Epithelial cell of esophagus (primary cell): ENCODE measurements at regions not wholly inside any gene's neighbourhood (a gene's known extent, or its start where the extent isn't known, plus 50 kb on each side); places are given as distances from the start of the nearest gene placed in this dataset.
A peak's percentile ranks its signal among the peaks of the same experiment; 100 is the strongest.

Experiments
- DNase-seq: peaks from one replicate; pipeline ENCODE4 v3.0.0; 2010; ENCODE audit warnings: low read depth
- H3K4me3 ChIP-seq: 2 replicates; pipeline ENCODE4 v1.5.1; 2011; ENCODE audit warnings: mild to moderate bottlenecking, low read length, control low read depth
- TF ChIP-seq, protein P1 (sequence below): IDR thresholded peaks from 2 replicates; pipeline ENCODE4 v1.5.1; 2011; ENCODE audit warnings: low read depth, mild to moderate bottlenecking, low read length, control low read depth, inconsistent platforms; ENCODE audit not compliant: insufficient read depth; ENCODE audit errors: missing control alignments

DNA sequence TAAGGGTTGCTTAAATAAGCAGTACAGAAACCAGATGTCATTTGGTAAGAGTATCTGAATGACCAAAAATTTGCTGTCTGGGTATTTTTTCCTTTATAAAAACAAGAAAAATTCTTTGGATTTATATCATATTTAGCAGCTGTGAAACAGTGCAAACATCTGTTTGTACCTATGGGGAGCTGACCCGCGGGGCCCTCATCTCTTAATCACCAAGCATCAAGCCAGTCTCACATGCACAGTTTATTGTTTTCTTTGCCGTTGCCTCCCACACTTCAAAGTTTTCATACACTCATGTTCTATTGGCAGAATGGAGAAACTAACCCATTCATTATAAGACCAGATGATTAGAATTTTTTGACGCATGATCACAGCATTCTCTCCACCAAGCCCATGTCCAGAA is 142.2 kb downstream of the BMP4 start:
- no peak overlapping the region for H3K4me3 ChIP-seq
- no peak for DNase-seq
- TF ChIP-seq, protein P1, sequence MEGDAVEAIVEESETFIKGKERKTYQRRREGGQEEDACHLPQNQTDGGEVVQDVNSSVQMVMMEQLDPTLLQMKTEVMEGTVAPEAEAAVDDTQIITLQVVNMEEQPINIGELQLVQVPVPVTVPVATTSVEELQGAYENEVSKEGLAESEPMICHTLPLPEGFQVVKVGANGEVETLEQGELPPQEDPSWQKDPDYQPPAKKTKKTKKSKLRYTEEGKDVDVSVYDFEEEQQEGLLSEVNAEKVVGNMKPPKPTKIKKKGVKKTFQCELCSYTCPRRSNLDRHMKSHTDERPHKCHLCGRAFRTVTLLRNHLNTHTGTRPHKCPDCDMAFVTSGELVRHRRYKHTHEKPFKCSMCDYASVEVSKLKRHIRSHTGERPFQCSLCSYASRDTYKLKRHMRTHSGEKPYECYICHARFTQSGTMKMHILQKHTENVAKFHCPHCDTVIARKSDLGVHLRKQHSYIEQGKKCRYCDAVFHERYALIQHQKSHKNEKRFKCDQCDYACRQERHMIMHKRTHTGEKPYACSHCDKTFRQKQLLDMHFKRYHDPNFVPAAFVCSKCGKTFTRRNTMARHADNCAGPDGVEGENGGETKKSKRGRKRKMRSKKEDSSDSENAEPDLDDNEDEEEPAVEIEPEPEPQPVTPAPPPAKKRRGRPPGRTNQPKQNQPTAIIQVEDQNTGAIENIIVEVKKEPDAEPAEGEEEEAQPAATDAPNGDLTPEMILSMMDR, result no peak

DNA sequence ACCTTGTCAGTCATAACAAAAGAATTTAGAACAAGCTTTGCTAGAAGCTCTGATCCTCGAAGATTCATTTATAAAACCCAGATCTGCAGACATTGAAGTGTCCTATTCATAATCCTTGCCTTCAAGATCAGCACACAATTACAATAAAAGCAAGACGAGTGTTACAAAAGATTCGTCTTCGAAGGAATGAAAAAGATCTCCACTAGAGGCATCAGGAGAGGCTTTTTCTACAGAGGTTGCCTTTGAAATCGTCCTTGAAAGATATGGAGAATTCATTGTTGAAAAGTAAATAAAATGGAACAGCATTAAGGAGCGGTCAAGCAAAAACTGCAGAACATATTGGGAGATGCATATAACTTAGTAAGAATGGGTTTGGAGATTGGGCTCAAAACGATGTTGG is 146.4 kb downstream of the BMP4 start:
- H3K4me3 ChIP-seq, result no peak overlapping the region
- TF ChIP-seq, protein P1, result no peak
- DNase-seq, result no peak

DNA sequence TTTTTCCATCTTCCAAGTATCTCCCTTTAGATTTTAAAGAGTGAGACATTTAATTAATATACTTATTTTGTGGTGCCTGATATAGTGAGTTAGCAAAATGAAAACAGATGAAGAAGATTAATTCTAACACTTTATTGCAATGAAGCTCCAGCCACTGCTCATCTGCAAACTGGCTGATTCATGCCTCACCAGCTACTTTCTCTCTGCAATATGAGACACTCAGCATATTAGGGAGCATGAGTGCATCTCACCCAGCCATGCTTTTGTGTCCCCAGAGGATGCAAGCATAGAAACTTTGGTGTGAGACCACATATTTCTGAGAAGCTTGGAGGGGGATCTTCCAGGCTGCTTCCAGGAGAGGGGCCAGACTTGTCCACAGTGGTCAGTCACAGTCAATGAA is 148.6 kb downstream of the BMP4 start:
- TF ChIP-seq, protein P1, result no peak
- peak; percentile 11 for DNase-seq
- H3K4me3 ChIP-seq, result no peak overlapping the region

DNA sequence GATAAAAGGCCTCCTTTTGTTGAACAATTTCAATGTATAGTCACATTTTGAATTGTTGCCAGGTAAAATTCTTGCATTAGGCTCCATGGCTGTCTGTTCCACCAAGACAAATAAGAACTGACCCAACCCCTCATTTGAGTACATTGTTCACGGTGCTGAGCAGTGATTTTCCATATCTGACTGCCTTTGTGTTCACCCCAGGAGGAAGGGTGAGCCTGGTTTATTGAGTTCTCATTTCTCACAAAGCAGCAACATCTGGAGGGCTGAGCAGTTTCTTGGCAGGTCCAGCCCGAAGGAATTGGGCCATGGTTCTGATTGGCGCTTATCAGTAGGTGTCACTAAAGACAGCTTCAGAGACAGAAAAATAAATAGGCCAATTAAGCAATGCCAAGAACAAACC is 149.1 kb downstream of the BMP4 start:
- H3K4me3 ChIP-seq, result no peak overlapping the region
- TF ChIP-seq, protein P1, result no peak
- no peak for DNase-seq

DNA sequence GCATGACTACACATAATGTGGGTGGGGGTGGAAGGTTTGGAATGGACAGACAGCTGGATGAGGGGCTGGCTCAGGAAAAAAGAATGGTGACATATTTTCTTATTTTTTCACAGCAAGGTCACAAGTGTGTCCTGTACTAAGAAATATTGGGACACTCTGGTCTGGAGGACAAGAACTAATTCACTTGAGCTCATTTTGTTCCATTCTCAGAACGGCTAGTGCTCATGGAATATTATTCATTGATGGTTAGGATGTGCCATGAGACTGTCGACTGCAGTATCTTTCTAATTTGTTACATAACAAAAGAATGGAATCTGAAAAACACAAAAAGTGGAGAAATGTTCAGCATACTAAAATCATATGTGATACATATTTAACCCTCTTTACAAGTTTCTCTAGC is 149.5 kb downstream of the BMP4 start:
- TF ChIP-seq, protein P1, result no peak
- H3K4me3 ChIP-seq, result no peak overlapping the region
- DNase-seq, result no peak

DNA sequence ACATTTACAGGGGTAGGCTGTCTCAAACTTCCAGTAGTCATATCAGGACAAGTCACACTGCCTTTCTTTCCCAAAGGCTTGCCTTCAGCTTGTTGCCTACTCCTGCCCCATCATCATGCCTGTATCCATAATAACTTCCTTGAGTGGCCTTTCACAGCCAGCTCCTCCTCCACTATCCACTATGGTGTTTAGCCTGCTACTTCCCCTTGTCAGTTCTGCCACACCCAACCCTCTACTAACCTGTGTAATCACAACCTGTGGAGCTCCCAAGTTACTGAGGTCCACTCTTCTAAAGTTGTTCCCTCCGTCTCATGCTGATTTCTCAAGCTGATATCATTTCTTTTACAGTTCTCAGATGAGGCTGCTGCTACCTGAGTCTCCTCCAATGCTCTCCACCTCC is 159.9 kb downstream of the BMP4 start:
- H3K4me3 ChIP-seq, result no peak overlapping the region
- TF ChIP-seq, protein P1, result no peak
- DNase-seq, result no peak

DNA sequence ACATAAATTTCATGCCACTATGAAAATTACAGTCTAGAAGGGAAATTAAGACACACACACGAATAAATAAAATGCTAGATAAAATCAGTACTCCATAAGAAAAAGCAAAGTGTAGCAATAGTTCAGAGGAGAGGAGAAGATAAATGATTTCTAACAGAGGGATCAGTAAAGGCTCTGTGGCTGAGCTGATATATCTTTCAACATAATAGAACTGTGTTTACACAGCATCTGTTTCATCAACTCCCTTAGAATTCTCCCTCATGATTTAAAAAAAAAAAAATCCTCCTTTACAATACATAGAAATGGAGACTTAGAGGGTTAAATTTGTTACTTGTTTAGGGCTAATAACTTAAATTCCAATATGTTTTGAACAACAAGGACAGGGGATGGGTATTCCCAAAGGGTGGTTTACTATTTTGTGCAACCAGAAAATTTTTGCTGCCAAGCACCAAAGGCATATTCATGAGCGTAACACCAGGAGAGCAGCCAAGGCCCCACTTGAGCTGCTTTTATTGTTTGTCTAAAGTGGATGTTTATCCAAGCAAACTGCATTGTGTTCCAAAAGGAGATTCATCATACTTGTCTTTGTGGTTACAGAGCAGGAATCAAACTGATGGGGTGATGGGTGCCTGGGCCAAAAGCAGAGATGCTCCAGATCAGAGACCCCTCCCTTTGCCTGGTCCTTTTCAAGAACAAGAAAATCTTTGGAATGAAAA is 162.7 kb downstream of the BMP4 start:
- no peak overlapping the region for H3K4me3 ChIP-seq
- DNase-seq, result no peak
- TF ChIP-seq, protein P1, result no peak
